Left kidney (tissue), 1 donor: ENCODE measurements at regions not wholly inside any gene's neighbourhood (a gene's known extent, or its start where the extent isn't known, plus 50 kb on each side); places are given as distances from the start of the nearest gene placed in this dataset.
"Not testable (repeated sequence)": the region's sequence is repeated elsewhere in the genome, so short reads cannot be mapped to it uniquely, and the experiment has no call there.

ENCODE experiments used
- DNase-seq: peaks from one replicate; pipeline ENCODE4 v3.0.0-alpha.2; 2013

DNA sequence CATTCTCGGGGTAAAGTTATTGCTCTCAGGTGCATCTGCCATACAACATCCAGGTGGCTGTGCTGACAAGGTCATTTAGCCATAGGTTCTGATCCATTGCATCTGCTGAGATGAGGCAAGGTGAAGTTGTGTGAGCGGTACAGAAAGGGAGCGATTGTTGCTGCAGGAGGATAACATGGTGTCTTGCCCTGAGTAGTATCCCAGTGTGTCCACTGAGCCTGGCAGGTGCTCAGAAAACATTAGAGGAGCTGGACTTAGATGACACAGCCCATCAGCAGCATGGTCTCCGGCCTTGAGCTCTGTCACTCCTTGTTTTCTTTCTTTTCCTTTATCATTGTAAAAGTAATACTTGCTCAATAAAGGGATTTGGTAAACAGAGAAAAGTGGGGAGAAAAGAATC, 161.1 kb upstream of the ATP10A start:
- DNase-seq: no peak

DNA sequence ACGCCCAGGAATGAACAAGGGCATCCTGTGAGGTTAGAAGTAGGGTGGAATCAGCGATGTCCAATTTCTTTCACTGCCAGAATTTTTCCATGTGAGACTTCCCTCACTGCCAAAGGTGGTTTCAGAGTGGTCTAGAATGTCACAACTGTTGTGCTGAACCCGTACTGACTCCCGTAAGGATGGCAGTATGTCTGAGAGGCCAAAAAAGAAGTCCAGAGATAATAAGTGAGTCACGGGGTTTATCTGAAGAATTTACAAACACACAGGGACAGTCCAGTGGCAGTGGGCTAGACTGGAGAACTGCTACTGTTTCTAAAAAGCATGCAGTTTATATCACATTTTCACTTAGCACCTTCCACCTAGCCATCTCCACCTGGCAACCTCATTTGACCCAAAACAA, 160.6 kb upstream of the ATP10A start:
- DNase-seq: no peak

DNA sequence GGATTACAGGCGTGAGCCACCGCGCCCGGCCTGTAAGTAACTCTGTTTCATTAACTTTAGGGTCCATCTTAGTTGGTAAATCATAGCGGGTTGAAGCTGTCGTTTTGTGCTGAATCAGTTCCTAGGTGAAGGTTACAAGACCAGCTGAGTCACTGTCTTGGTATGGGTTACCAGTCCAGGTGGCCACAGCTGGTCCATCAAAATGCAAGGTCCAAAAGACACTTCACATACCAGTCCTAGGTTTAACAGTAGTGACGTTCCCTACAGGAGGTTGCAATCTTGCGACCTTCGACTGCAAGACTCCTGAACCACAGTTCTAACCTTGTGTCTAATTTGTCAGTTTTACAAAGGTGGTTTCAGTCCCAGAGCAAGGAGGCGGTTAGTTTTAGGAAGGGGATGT, 160.1 kb upstream of the ATP10A start:
- DNase-seq: no peak

DNA sequence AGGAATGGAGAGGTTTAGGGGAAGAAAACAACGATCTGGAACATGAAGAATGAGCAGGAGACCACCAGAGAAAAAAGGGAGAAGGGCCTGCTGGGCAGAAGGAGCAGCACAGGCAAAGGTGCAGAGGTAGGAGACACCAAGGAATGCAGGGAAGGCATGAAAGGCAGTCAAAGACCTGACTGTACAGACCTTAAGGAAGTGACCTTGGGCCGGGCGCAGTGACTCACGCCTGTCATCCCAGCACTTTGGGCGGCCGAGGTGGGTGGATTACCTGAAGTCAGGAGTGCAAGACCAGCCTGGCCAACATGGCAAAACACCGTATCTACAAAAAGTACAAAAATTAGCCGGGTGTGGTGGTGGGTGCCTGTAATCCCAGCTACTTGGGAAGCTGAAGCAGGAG, 157.7 kb upstream of the ATP10A start:
- DNase-seq: no peak

DNA sequence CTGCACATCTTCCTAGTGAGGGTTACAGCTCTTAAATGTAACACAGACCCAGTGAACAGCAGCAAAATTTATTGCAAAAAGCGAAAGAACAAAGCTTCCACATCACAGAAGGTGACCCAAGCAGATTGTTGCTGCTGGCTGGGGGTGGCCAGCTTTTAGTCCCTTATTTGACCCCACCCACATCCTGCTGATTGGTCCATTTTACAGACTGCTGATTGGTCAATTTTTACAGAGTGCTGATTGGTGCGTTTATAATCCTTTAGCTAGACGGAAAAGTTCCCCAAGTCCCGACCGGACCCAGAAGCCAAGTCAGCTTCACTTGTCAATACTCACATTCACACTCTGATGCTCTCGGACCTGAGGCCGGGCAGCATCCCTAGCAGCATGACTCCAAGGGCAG, 154.5 kb upstream of the ATP10A start:
- DNase-seq: no peak

DNA sequence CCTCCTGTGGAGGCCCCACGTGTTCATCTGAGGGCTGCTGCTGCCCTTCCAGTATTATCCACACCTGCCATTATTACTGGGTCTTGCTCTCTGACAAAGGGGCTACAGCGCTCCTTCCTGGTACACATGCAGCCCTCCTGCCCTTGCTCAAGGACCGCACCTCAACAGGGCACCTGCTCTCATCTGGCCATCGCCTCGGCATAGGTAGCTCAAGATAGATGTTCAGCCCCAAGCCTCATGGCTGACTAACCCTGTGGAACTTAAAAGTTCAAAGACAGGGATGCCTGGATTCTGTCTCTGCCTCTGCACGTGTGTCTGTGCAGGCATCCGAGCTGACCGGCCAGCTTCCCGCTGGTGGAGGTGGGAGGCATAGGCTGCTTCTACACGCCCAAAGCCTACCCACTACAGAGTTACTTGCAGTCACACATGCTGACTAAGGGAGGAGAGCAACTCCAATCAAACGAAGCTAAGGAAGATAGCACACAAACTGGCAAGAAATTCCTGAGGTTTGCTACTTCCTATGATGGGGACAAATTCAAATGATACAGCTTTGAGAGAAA, 152.5 kb upstream of the ATP10A start:
- DNase-seq: no peak

DNA sequence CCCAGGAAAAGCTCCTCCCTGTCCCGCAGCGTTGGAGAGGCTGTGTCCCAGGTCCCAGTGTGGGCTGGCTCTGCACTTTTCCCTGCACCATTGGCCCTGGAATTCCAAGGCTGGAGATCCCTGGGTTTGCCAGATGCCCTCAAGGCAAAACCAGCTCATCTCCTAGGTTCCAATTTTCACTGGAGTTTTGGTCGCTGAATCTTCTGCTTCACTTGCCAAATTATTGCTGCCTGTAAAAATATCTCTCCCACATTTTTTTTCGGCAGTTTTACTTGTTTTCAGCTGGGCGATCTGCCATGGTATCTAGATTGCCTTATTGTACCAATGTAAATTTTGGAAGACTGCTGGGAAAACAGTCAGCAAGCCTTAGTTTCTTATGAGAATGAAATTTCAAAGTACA, 150.9 kb upstream of the ATP10A start:
- no peak for DNase-seq

DNA sequence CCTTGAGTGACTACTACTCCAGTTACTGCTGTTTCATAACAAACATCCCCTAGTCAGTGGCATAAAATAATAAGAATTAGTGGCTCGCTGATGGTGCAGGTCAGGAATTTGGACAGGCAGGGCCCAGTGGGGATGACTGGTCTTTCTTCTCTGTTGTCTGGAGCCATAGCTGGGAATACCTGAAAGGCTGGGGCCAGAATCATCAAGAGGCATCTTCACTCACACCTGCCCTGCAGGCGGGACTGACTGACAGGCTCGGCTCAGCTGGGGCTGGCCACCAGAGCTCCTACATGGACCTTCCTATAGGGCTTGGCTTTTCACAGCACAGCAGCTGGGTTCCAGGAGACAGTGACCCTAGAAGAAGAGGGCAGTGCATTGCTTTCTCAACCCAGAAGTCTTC, 148.8 kb upstream of the ATP10A start:
- no peak for DNase-seq

DNA sequence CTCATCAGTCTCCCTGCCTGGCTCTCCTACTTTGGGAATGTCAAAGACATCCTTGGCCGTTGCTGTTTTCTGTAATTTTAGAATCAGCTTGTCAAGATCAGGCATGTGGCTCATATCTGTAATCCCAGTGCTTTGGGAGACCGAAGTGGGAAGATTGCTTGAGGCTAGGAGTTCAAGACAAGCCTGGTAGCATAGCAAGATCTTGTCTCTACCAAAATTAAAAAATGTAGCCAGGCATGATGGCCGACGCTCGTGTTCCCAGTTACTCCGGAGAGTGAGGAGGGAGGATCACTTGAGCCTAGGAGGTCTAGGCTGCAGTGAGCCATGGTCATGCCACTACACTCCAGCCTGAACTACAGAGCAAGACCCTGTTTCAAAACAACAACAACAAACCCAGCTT, 144.0 kb upstream of the ATP10A start:
- no peak for DNase-seq

DNA sequence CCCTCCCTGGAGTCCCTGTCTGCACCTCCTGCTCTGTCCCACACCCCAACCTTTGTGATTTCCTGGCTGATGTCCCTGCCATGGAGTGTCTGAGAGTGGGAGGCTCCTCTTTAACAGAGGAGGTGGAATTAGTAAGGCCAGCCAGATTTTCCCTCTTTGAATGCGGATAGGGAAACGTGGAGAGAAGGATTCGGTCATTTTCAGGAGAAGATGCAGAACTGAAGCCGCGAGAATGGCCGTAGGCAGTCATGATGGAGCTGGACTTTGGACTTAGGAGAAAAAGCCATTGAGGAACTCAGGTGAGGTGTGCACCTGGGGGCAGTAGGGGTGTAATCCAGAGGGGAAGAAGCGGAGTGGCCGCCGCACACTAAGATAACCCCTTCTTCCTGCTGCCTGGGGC, 138.1 kb upstream of the ATP10A start:
- no peak for DNase-seq

DNA sequence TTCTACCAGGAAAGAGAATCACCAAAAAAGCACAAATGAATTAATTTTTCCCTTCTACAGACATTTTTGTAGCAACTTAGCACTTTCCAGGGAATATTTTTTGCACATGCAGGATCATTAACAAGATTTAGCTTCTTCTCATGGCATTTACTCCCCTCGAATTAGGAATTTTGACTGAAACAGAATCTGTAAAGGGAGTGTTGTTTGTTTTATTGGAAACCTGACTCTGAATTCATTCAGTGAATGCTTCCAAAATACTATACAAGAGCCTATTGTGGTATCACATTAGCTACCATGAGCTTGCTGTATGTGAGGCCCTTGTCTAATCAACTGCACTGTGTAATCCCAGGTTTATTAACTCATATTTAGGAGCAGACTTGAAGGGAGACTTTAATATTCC, 130.4 kb upstream of the ATP10A start:
- peak; percentile 36 for DNase-seq

DNA sequence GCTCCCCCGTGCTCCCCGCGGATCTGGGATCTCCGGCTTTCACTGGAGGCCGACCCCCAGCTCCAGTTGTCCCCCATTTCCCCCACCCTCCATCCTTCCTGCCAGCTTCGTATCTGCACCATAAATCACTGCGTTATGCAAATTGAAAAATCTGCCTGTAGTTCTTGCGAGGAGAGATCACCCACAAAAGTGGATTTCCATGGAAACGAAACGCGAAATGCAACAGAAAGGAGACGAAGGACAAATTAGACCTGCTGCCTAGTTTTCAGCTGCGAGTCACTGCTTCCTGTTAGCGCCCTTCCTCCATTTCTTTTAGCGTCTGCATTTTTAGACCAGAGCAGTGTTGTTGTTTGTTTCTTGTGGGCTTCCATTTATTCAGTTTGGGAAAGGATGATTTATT, 127.1 kb upstream of the ATP10A start:
- no peak for DNase-seq

DNA sequence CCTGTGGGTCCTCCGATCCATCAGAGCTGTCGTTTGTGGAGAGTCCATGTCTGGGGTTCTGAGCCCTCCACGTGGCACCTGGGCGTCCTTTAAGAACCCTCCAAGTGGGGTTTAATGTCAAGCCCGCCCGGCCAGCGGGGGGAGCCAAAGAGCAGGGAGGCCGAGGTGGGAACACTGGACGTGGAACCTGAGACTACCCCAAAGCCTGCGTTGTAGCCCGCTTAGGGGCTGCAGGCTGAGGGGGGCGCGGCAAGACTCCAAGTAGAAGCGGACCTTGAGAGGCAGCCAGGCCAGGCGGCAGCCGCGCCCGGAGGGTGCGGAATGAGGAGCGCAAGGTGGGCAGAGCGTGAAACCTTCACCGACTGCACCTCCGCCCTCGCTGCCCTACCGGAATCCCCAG, 126.2 kb upstream of the ATP10A start:
- no peak for DNase-seq

DNA sequence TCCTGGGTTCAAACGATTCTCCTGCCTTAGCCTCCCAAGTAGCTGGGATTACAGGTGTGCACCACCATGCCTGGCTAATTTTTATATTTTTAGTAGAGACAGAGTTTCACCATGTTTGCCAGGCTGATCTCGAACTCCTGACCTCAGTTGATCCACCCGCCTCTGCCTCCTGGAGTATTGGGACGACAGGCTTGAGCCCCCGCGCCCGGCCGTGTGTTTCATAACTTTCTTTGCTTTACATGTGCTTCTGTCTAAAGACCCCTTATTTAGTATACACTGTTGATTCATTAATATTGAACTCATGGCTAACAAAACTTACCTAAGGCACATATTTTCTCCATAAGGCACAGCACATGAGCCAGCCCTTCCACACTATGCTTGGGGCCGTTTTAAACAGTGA, 125.6 kb upstream of the ATP10A start:
- DNase-seq: not testable (repeated sequence)

DNA sequence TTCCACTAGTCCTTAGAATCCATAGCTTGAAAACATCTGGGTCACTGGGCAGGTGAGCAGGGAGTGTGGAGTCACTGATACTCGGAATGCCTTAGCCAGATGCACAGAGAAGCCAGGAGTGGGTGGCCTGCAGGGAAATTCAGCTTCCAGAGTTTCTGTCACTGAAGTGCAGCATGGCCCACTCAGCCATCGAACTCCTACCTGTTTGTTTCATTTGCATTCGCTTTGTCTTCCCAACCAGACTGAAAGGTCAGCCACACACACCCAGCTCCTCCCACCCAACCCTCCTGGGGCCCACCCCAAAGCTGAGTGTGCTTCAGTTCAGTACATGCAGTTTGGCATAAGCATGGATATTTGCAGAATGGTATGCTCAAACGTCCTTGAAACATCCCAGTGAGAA, 124.5 kb upstream of the ATP10A start:
- no peak for DNase-seq

DNA sequence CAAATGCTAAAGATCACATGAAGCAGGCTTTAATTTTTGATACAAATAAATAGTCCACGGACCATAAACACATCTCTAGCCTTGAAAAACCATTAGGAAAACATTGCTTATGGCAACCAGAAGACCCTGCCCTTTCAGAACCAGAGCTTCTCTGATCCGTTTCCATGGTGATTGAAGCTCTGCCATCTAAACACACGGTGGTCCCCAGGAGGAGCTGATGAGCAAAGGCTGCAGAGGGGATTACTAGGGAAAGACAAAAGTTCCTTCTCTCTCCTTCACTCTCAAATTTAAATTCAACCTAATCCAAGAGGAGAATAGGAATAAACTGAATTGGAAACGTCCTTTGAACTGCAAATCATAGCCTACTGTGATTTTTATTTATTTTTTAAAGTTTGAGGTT, 122.0 kb upstream of the ATP10A start:
- no peak for DNase-seq

DNA sequence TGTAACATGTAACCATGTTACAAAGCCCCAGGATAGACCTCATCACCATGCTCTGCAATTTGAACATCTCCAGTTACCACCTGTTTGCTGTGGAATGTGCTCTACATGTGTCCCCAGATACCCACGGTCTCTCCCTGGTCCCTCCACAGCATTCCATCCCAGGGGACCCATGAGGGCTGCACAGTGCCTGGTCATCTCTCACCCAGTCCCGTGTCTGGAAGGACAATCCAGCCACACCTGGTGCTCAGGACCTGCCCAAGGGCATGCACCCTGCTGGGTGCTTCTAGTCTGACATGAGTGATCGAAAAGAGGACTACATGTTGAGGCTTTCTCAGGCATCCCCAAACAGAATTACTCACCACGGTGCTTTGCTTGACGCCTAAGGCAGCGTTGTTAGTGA, 119.6 kb upstream of the ATP10A start:
- no peak for DNase-seq

DNA sequence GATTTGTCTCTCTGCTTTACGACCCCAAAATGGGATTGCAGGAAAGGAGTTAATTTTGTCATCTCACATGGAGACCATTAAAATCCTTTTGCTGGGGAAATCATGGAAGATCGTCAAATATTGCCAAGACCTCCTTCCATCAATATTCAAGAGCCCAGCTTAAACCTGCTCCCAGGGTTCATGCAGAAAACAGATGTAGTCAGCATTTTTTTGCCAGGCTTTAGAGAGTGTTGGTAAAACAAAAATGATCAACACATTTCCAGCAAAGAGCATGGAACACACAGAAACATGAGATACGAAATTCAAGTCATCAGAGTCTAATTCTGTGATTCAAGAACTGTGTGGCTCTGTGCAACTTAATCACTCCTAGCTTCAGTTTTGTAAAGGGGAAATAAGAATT, 118.0 kb upstream of the ATP10A start:
- DNase-seq: no peak

DNA sequence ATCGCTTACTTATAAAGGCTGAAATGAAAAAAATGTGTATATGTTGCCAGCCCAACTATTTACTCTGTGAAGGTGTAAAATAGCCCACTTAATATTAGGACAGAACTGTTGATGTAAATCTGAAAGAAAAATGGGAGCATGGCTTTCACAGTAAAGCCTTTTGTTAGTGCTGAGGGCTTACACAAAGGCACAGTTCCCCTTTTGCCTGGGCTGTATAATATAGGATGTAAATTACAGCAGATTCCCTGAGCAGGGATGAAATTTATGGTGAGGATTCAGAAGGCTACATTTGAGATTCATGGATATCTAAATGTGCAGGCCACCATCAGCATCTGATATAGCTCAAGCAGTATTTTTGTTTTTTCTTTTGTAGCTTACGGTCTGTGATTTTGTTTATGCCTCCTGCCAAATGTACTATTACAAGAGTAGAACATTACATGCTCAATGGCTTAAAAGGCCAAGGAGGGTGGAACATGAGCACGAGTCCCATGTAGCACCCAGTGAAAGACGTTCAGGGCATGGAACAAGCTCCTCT, 109.1 kb upstream of the ATP10A start:
- DNase-seq: no peak

DNA sequence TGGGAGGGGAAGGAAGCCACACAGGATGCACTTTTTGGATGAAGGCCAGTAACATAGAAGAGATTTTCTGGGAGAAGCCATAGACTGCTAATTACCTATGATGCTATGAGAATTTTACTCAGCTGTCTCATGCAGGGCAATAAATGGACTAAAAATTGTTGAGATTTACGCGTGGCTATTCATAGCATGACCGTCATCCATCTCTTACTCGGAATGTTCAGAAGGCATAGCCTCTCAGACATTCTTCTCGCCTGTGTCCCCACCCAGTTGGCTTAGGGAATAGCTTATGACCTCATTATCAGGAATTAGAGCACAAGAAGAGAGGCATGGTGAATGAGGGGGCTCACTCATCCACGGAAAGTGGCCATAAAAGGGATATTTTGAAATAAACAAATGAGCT, 107.9 kb upstream of the ATP10A start:
- DNase-seq: no peak

DNA sequence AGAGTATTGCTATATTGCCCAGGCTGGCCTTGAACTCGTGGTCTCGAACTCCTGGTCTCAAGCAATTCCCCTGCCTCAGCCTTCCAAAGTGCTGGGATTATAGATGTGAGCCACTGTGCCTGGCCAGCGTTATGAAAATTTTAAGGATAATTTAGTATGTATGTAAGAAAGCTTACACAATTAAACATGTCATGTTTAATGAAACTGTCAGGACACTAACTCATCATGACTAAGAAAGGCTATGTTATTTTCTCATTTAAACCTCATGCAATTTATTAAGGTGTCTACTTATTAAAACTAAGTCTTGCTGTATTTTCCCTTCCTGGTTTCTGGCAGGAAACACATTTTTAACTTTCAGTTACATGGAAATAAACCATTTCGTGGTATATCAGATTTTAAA, 106.8 kb upstream of the ATP10A start:
- DNase-seq: no peak

DNA sequence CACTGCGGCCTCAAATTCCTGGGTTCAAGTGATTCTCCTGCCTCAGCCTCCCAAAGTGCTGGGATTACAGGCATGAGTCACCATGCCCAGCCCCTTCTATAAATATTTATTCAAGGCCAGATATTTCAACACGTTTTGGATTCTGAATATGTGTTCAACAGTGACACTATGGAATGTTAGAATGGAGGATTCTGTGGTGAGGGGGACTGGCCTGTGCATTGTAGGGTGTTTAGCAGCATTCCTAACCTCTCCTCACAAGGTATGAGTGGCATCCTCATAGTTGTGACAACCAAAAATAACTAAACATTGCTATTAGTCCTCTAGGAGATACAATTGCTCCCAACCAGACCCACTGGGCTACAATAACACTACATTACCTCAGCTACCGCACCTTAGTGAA, 104.0 kb upstream of the ATP10A start:
- no peak for DNase-seq

DNA sequence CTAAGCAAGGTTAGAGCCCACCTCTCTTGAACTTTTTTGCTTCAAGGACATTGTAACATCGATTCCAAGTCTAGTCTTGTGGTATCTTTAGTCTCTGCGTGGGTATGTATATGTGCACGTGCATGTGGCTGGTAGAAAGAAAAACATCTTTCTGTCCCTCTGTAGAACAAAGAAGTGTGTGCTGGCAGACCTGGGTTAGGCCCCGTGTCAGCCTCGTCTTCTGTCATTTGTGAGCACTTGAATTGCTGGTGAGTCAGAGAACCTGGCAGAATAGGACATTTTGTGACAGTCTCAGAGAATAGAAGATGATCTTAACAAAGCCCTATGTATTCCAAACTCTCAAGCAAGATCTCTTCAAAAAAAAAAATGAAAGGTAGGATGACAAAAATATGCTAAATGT, 102.2 kb upstream of the ATP10A start:
- no peak for DNase-seq

DNA sequence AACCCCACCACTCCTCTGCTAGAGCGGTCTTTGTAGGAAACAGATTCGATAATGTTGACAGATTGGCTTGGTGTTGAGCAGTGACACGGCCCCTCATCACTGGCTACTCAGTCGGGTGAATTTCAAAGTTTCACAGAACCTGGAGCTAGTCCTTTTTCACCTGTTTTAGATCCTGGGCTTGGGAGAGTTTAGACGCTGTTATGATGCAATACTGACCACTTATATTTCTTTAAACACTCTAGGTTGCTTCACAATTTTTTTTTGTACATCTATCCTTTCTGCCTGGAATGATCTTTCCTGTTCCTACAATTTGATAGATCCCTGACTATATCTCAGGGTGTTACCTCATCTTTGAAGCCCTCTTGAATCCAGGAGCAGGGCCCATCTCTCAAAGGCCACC, 97.1 kb upstream of the ATP10A start:
- no peak for DNase-seq

DNA sequence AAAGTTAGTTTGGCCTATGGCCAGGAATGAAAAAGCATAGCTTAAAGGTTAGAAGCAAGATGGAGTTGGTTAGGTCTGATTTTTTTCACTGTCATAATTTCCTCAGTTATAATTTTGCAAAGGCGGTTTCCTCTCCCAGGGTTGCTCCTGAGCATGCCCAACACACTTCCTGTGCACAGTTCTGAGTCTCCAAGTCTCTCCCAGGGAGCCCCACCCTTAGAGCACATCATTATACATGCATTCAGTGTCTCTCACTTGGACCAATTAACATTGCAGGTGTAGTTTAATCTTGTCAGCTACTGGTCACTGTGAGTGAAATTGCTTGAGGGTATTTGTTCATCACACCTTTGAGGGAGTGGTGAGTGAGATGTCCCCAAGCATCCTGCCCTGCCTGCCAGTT, 96.0 kb upstream of the ATP10A start:
- no peak for DNase-seq
